Esophagus squamous epithelium (tissue), 5 donors: ENCODE measurements at regions not wholly inside any gene's neighbourhood (a gene's known extent, or its start where the extent isn't known, plus 50 kb on each side); places are given as distances from the start of the nearest gene placed in this dataset.
"Not testable (repeated sequence)": the region's sequence is repeated elsewhere in the genome, so short reads cannot be mapped to it uniquely, and the experiment has no call there.

Experiments used
- DNase-seq: peaks from one replicate; lab custom pipeline; 2025; lab: John Stamatoyannopoulos, UW
- H3K27ac ChIP-seq, 4 donors: fragments of 200-600 bp; sonication (generic); one replicate each; pipeline ENCODE4 v1.5.1; 2016 to 2019; ENCODE audit warnings: mild to moderate bottlenecking in 1 of 4
- H3K27me3 ChIP-seq, 4 donors: fragments of 200-600 bp; sonication (generic); 1 replicate in 3 of 4; 2 replicates in 1 of 4; pipeline versions ENCODE4 v1.5.1 to v1.6.0; 2017 to 2021; ENCODE audit warnings: antibody characterized with exemption in 1 of 4
- H3K36me3 ChIP-seq, 3 donors: fragments of 200-600 bp; sonication (generic); one replicate each; pipeline ENCODE4 v1.5.1; 2016 to 2019
- H3K4me1 ChIP-seq, 3 donors: fragments of 200-600 bp; sonication (generic); one replicate each; pipeline ENCODE4 v1.5.1; 2017 to 2019
- H3K4me3 ChIP-seq, 4 donors: fragments of 200-600 bp; sonication (generic); 1 replicate in 3 of 4; 2 replicates in 1 of 4; pipeline ENCODE4 v1.5.1; 2016 to 2019; ENCODE audit warnings: mild to moderate bottlenecking in 2 of 4, moderate library complexity in 1 of 4
- H3K9me3 ChIP-seq, 3 donors: fragments of 200-600 bp; sonication (generic); one replicate each; pipeline ENCODE4 v1.5.1; 2016 to 2019
- POLR2A ChIP-seq, 4 donors: fragments of 450-650 bp; IDR thresholded peaks; one replicate each; pipeline ENCODE4 v1.6.1; 2017; ENCODE audit warnings: antibody characterized with exemption in 4 of 4, mild to moderate bottlenecking in 4 of 4, moderate library complexity in 3 of 4
- WGBS, 2 donors: methylation state at CpG; one replicate each; pipeline ENCODE4 v1.1.5; 2018; 5-methylcytosine and 5-hydroxymethylcytosine counted together
- intact Hi-C: fragments of 100-400 bp; cut with DNase I; formaldehyde crosslinking; loops from one replicate; pipeline ENCODE4 v1.15.0; 2022
- TF ChIP-seq, protein P1 (sequence below), 6 experiments: fragments of 450-650 bp in 4 of 6; fragments of 200-600 bp in 2 of 6; sonication (generic) in 2 of 6; IDR thresholded peaks; one replicate each; pipeline ENCODE4 v1.5.1; 2016 to 2019; ENCODE audit warnings: antibody characterized with exemption in 6 of 6, mild to moderate bottlenecking in 4 of 6, moderate library complexity in 4 of 6
- donor health status: DM: yes; HTN: yes; CAD: no.

GRCh38 chr6:119493980-119494379 lies 144.4 kb upstream of the MAN1A1 start:
- Histone ChIP-seq H3K4me1 (peaks cover 0 to 10% (median 4%) of the 10 kb centered on the region in 3 donors), H3K27me3 (no peaks in the 10 kb centered on the region), H3K27ac (peak overlapping the region in 1 of 4 donors; percentile 36), H3K36me3 (no peaks in the 10 kb centered on the region), H3K9me3 (no peaks in the 10 kb centered on the region), H3K4me3 (no peak overlapping the region)
- intact Hi-C loops = no loop called here
- 3 to 4% methylated on average over 1 of the region's 1 CpG for WGBS, 2 donors
- TF ChIP-seq, protein P1, sequence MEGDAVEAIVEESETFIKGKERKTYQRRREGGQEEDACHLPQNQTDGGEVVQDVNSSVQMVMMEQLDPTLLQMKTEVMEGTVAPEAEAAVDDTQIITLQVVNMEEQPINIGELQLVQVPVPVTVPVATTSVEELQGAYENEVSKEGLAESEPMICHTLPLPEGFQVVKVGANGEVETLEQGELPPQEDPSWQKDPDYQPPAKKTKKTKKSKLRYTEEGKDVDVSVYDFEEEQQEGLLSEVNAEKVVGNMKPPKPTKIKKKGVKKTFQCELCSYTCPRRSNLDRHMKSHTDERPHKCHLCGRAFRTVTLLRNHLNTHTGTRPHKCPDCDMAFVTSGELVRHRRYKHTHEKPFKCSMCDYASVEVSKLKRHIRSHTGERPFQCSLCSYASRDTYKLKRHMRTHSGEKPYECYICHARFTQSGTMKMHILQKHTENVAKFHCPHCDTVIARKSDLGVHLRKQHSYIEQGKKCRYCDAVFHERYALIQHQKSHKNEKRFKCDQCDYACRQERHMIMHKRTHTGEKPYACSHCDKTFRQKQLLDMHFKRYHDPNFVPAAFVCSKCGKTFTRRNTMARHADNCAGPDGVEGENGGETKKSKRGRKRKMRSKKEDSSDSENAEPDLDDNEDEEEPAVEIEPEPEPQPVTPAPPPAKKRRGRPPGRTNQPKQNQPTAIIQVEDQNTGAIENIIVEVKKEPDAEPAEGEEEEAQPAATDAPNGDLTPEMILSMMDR (IDR thresholded peaks at IDR 0.05) = no peak
- no peak for TF ChIP-seq POLR2A (IDR thresholded peaks at IDR 0.05)
- no peak for DNase-seq

DNA sequence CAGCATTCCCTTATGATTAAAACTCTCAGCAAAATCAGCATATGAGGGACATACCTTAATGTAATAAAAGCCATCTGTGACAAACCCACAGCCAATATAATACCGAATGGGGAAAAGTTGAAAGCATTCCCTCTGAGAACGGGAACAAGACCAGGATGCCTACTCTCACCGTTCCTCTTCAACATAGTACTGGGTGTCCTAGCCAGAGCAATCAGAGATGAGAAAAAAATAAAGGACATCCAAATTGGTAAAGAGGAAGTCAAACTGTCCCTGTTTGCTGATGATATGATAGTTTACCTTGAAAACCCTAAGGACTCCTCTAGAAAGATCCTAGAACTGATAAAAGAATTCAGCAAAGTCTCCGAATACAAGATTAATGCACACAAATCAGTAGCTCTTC lies 141.6 kb upstream of the MAN1A1 start:
- H3K4me3 ChIP-seq, DNase-seq, H3K4me1 ChIP-seq, intact Hi-C loops, H3K27ac ChIP-seq, H3K9me3 ChIP-seq, H3K36me3 ChIP-seq, H3K27me3 ChIP-seq: not testable (repeated sequence)
- WGBS, 2 donors = 95 to 97% methylated on average over 4 of the region's 4 CpGs

DNA sequence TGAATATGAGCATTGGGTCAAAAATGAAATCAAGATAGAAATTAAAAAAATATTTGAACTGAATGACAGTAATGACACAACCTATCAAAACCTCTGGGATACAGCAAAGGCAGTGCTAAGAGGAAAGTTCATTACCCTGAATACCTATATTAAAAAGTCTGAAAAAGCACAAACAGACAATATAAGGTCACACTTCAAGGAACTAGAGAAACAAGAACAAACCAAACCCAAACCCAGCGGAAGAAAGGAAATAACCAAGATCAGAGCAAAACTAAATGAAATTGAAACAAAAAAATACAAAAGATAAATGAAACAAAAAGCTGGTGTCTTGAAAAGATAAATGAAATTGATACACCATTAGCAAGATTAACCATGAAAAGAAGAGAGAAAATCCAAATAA lies 140.5 kb upstream of the MAN1A1 start:
- H3K9me3 ChIP-seq, H3K27ac ChIP-seq, DNase-seq, intact Hi-C loops, H3K27me3 ChIP-seq, H3K4me3 ChIP-seq, H3K36me3 ChIP-seq: not testable (repeated sequence)
- 79 to 91% methylated on average over 1 of the region's 1 CpG for WGBS, 2 donors
- H3K4me1 ChIP-seq = peaks cover 0 to 11% (median 4%) of the 10 kb centered on the region in 3 donors

DNA sequence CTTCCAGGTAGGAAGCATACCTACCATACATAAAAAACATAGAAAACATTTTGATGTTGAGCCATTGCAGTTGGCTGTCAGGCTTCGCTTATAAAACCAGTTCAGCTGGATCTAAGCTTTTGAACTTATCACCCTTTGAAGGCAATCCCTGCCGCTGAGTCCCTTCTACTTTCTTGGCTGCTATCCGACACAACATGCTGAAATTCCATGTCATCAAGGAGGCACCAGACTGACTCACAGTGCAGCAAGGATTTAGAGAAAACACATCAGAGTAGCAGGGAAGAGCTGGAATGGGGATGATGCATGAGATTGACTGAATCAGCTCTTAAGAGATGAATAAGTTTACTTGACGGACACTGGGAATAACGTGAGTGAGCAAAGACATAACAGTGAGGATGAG lies 135.0 kb upstream of the MAN1A1 start:
- H3K36me3 ChIP-seq = no peaks in the 10 kb centered on the region
- intact Hi-C loops = no loop called here
- no peak for TF ChIP-seq POLR2A (IDR thresholded peaks at IDR 0.05)
- TF ChIP-seq, protein P1 (IDR thresholded peaks at IDR 0.05) = no peak
- no peaks in the 10 kb centered on the region for H3K27me3 ChIP-seq
- H3K9me3 ChIP-seq = no peaks in the 10 kb centered on the region
- WGBS, 2 donors = 28 to 48% methylated on average over 5 of the region's 5 CpGs
- peaks cover 0 to 21% (median 5%) of the 10 kb centered on the region in 3 donors for H3K4me1 ChIP-seq
- H3K4me3 ChIP-seq = no peak overlapping the region
- no peak for DNase-seq
- H3K27ac ChIP-seq = peak overlapping the region in 3 of 4 donors; percentile 30 to 60 (median 40)

DNA sequence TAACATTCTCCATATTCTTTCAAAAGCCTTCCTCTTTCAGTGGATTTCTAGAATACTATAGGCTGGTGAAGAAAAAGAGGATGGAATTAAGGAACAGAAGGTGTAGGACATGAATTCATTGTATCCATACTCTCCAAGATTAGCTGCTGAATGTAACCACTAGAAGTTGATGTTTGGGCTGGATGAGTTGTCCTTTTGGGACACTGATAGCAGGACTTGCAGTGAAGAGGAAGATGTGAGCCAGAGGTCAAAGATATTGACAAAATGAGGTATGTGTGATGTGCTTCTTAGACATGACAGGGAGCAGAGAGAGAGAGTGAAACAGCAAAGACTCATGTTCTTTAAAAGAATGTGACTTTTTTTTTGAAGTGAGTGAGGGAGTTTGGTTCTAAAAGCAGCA lies 134.3 kb upstream of the MAN1A1 start:
- intact Hi-C loops = no loop called here
- H3K36me3 ChIP-seq = no peaks in the 10 kb centered on the region
- H3K27ac ChIP-seq = peak overlapping the region; percentile 3 to 60 (median 35)
- no peak overlapping the region for H3K4me3 ChIP-seq
- no peaks in the 10 kb centered on the region for H3K27me3 ChIP-seq
- no peak for DNase-seq
- H3K4me1 ChIP-seq = peaks cover 0 to 21% (median 5%) of the 10 kb centered on the region in 3 donors
- no peak for TF ChIP-seq POLR2A (IDR thresholded peaks at IDR 0.05)
- TF ChIP-seq, protein P1 (IDR thresholded peaks at IDR 0.05) = no peak
- H3K9me3 ChIP-seq = no peaks in the 10 kb centered on the region

GRCh38 chr6:119482850-119483285 lies 133.3 kb upstream of the MAN1A1 start:
- H3K4me1 ChIP-seq = peaks cover 0 to 21% (median 5%) of the 10 kb centered on the region in 3 donors
- intact Hi-C loops = no loop called here
- 80 to 88% methylated on average over 2 to 4 of the region's 4 CpGs for WGBS, 2 donors

More at GRCh38 chr6:119482850-119483285, 133.3 kb upstream of the MAN1A1 start:
- H3K27ac ChIP-seq = no peak overlapping the region
- TF ChIP-seq, protein P1 (IDR thresholded peaks at IDR 0.05) = no peak
- TF ChIP-seq POLR2A (IDR thresholded peaks at IDR 0.05) = no peak
- no peaks in the 10 kb centered on the region for H3K27me3 ChIP-seq
- H3K9me3 ChIP-seq = no peaks in the 10 kb centered on the region
- no peak overlapping the region for H3K4me3 ChIP-seq
- no peak for DNase-seq
- H3K36me3 ChIP-seq = no peaks in the 10 kb centered on the region
